Activated naive CD8-positive, alpha-beta T cell treated with anti-CD3 and anti-CD28 coated beads, Interleukin-2, amount 10 ng/mL, durations not matched to agents 7 days and 5 days (primary cell): ENCODE measurements at regions not wholly inside any gene's neighbourhood (a gene's known extent, or its start where the extent isn't known, plus 50 kb on each side); places are given as distances from the start of the nearest gene placed in this dataset.

Source experiments
- ATAC-seq: fragments of 150-1000 bp; cut with Tn5 transposase; one replicate; pipeline ENCODE4 v1.10.0; 2021; ENCODE audit warnings: low read depth, moderate library complexity
- POLR2A ChIA-PET: fragments of 350-600 bp; sonication (Branson Sonifier 250); formaldehyde crosslinking; loops from one replicate; lab custom pipeline; 2021; ENCODE audit warnings: antibody characterized with exemption; lab: Charles Lee
- DNase-seq: peaks from one replicate; pipeline ENCODE4 v3.0.0; 2021
- H3K27ac Mint-ChIP-seq: one replicate; pipeline ENCODE4 v1.8.0; 2022; ENCODE audit warnings: mild to moderate bottlenecking, mixed read lengths
- H3K27me3 Mint-ChIP-seq: one replicate; pipeline ENCODE4 v1.8.0; 2022; ENCODE audit warnings: mild to moderate bottlenecking, moderate library complexity, mixed read lengths
- H3K36me3 Mint-ChIP-seq: one replicate; pipeline ENCODE4 v1.8.0; 2021; ENCODE audit warnings: mild to moderate bottlenecking, mixed read lengths
- H3K4me1 Mint-ChIP-seq: one replicate; pipeline ENCODE4 v1.8.0; 2021; ENCODE audit warnings: mixed read lengths
- H3K4me3 Mint-ChIP-seq: one replicate; pipeline ENCODE4 v1.8.0; 2022; ENCODE audit warnings: mild to moderate bottlenecking, moderate library complexity, mixed read lengths
- H3K9me3 Mint-ChIP-seq: one replicate; pipeline ENCODE4 v1.8.0; 2021; ENCODE audit warnings: mixed read lengths

DNA sequence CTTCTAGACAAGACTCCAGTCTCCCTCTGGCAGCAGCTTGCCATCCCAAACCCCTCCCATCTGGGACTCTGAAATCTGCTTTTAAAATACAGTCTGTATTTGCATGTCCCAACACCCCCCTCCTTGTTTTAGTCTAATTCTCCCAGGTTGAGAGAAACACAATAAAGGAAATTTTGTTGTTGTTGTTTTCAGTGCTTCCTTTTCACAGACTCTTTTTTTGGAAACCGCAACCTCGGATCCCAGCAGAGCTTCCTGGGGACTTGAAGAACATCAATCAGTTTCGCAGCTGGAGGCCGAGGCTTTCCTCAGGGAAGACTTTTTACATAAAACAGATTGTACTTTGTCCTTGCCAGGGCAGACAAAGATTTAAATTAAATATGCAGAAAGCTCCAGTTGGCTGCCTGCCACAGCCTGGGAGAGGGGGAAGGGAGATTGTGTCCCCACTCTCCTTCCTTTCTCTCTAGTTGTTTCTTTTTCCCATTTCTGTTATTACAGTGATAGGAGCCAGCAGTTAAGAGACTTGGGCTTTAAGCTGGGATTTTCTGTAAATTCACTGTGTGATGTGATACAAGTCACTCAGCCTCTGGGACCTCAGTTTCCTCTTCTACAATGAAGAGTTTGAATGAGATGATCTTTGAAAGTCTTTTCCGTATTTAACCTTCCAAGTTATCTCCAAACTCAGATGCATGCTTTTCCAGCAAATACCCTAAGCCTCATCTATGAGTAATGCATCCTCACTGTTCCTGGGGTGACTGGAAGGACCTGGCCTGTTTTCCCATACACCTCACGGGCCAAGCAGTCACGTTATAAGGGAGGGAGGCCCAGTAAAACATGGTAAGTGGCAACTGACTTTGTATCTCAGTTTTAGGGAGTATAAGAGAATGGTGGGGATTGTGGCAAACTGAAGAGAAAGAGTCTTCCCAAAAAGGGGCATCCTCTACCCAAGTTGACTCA is 192.3 kb downstream of the REEP3 start:
- H3K27me3 Mint-ChIP-seq, result no peaks in the 10 kb centered on the region
- ATAC-seq, result no peak
- no peak overlapping the region for H3K27ac Mint-ChIP-seq
- no peak for DNase-seq
- H3K4me1 Mint-ChIP-seq, result peaks cover 5% of the 10 kb centered on the region
- POLR2A ChIA-PET, result interaction anchor here (0.6 kb wide), 1 partner anchor 91 kb away, joined by 4 read pairs; no protein-coding TSS in a partner anchor
- H3K36me3 Mint-ChIP-seq, result no peaks in the 10 kb centered on the region
- H3K9me3 Mint-ChIP-seq, result no peaks in the 10 kb centered on the region
- no peak overlapping the region for H3K4me3 Mint-ChIP-seq

DNA sequence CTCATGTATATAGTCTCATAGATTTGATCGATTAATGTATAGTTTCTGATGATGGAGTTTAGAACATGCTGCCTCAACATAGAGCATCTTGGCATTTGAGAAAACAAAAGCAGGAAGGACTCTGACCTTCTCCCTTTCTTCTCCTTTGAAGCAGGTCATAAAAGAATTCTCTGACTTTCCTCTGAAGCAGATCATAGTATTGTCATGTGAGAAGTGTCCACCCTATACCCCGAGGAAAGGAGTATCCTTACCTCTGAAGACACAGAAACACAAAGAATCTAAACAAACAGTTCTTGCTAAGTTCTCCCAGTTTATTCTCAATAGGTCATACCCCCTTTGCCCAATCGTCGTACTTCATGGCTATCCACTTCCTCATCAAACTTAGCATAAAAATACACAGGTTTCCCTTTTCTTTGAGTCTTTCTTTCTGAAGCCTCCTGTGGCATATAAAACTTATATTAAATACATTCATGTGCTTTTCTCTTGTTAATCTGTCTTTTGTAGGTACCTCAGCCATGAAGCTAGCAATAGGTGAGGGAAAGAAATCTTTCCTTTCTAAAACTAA is 194.9 kb downstream of the REEP3 start:
- ATAC-seq (no peak), DNase-seq (no peak)
- POLR2A ChIA-PET, result no interaction called here
- Mint-ChIP-seq H3K9me3 (no peaks in the 10 kb centered on the region), H3K4me1 (peaks cover 13% of the 10 kb centered on the region), H3K4me3 (no peak overlapping the region), H3K27me3 (no peaks in the 10 kb centered on the region), H3K36me3 (no peaks in the 10 kb centered on the region), H3K27ac (no peak overlapping the region)

DNA sequence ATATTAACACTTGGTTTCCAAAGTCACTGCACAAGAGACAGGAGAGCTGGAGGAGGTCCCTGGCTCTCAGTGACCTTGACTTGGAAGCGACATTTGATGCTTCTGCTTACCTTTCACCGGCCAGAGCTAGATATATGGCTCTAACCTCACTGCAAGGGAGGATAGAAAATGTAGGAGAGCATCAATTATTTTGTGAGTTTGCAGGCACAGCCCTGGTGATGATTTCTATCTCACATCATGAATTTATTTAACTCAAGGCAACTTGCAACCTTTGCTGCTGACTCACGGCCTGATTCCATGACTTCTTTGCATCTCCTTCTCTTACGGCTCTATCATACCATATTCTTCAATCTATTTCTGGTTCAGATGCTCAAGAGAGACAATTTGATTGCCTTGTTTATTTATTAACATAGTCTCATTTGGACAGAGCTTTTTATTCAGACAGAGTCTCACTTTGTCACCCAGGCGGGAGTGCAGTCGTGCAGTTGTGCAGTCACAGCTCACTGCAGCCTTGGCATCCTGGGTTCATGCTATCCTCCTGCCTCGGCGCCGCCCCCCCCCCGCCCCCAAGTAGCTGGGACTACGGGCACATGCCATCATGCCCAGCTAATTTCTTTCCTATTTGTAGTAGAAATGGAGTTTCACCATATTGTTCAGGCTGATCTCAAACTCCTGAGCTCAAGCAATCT is 196.0 kb downstream of the REEP3 start:
- ATAC-seq (no peak), DNase-seq (no peak)
- Mint-ChIP-seq H3K27ac (no peak overlapping the region), H3K4me3 (no peak overlapping the region), H3K4me1 (peaks cover 13% of the 10 kb centered on the region), H3K36me3 (no peaks in the 10 kb centered on the region), H3K9me3 (no peaks in the 10 kb centered on the region), H3K27me3 (peaks cover under 1% of the 10 kb centered on the region)
- POLR2A ChIA-PET, result no interaction called here

DNA sequence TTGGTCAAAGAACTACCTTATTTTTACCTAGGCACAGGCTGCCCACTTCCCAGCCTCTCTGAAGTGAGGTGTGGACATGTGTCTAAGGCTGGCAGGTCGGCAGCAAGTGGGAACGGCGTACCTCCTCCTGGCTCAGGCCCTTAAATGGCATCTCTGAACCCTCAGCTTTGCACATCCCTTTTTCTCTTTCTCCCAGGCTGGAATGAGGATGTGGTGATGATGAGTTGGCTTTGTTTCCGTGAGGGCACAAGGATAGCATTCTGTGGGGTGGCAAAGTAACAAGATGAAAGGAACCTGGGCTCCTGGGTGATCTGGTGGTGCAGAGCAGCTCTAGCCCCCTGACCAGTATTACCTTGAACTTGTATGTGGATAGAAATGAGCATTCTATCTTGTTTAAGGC is 196.8 kb downstream of the REEP3 start:
- DNase-seq, result no peak
- H3K4me1 Mint-ChIP-seq, result peaks cover 18% of the 10 kb centered on the region
- POLR2A ChIA-PET, result interaction anchor here (1.1 kb wide), 1 partner anchor 252 kb away, joined by 4 read pairs; no protein-coding TSS in a partner anchor
- no peaks in the 10 kb centered on the region for H3K36me3 Mint-ChIP-seq
- no peak overlapping the region for H3K4me3 Mint-ChIP-seq
- H3K27ac Mint-ChIP-seq, result no peak overlapping the region
- peaks cover 4% of the 10 kb centered on the region for H3K27me3 Mint-ChIP-seq
- ATAC-seq, result no peak
- H3K9me3 Mint-ChIP-seq, result no peaks in the 10 kb centered on the region

DNA sequence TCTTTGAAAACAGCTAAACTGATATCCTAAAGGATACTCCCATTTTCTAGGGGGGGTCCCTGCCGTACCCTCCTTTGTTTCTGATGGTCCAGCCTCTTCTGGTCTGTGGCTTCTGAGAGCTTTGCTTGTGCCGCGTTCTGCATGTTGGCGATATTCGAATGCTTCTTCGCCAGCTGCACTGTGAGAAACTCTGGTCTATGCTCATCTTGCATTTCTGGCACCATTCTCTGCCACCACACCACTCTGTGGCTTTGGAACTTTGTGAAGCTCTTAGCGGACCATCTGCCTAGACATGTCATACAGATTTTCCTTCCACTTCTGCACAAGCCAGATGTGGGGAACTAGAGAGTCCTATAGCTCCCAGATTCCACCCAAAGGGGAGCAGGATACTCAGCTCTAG is 197.2 kb downstream of the REEP3 start:
- POLR2A ChIA-PET, result interaction anchor here (1.1 kb wide), 1 partner anchor 252 kb away, joined by 4 read pairs; no protein-coding TSS in a partner anchor
- DNase-seq (no peak), ATAC-seq (no peak)
- Mint-ChIP-seq H3K4me1 (peaks cover 18% of the 10 kb centered on the region), H3K27me3 (peaks cover 5% of the 10 kb centered on the region), H3K36me3 (no peaks in the 10 kb centered on the region), H3K9me3 (no peaks in the 10 kb centered on the region), H3K4me3 (no peak overlapping the region), H3K27ac (no peak overlapping the region)

DNA sequence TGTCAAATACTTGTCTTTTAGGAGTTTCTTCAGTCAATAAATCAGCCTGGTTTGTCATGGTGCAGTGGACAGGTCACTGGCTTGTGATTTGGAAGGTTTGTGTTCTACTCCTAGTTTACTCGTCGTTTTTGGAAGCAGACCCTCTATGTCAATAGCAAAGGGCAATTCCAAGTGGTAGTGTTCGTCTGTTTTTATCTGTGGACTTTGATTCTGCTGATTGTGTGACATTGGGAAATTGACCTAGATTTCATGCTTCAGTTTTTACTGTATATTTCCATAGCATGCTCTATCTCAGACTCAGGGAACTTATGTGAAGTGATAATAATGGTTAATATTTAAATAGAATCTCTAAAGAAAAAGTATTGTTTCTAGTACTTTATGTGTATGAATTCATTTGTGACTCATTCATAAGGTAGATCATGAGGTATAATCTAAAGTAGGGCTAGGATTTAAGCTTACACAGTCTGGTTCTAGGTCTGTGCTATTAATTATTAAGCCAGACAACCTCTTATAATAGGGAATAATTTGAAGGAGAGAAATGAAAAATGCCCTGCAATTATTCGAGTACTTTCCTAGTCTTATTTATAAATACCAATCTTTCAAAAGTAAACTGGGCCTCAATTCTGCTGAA is 198.1 kb downstream of the REEP3 start:
- H3K9me3 Mint-ChIP-seq, result no peaks in the 10 kb centered on the region
- POLR2A ChIA-PET, result interaction anchor here (0.6 kb wide), 2 partner anchors 104 to 502 kb away, joined by 3 read pairs; no protein-coding TSS in a partner anchor
- no peak for DNase-seq
- H3K27me3 Mint-ChIP-seq, result peaks cover 6% of the 10 kb centered on the region
- no peak overlapping the region for H3K4me3 Mint-ChIP-seq
- H3K27ac Mint-ChIP-seq, result no peak overlapping the region
- no peak for ATAC-seq
- no peaks in the 10 kb centered on the region for H3K36me3 Mint-ChIP-seq
- peaks cover 18% of the 10 kb centered on the region for H3K4me1 Mint-ChIP-seq

DNA sequence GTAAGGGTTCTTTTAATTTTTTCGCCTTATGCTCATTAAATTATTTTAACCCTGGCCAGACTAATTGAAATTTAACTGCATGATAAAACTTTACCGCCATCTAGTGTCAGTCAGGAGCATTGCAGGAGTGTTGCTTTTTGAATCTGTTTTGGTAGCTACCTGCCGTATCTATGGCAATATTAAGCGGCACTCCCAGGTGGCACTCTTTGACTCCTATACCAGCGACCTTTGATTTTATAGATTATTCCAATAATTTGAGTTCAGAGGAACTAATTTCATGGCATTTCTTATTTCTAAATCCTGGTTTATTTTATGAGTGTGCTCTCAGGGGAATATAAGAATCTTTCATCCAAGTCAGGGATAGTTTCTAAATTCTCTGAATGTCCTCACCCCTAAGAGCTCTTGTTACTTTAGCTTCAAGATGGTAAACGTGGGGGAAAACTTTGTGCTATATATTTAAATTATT is 198.9 kb downstream of the REEP3 start:
- H3K27me3 Mint-ChIP-seq, result peaks cover 8% of the 10 kb centered on the region
- peak; percentile 57 for ATAC-seq
- peak overlapping the region; percentile 44 for H3K4me3 Mint-ChIP-seq
- DNase-seq, result no peak
- no peak overlapping the region for H3K27ac Mint-ChIP-seq
- H3K36me3 Mint-ChIP-seq, result no peaks in the 10 kb centered on the region
- peaks cover 18% of the 10 kb centered on the region for H3K4me1 Mint-ChIP-seq
- POLR2A ChIA-PET, result interaction anchor here (0.5 to 1.8 kb wide), 4 partner anchors 89 to 553 kb away, joined by 3 to 7 read pairs (median 3); no protein-coding TSS in a partner anchor
- no peaks in the 10 kb centered on the region for H3K9me3 Mint-ChIP-seq

DNA sequence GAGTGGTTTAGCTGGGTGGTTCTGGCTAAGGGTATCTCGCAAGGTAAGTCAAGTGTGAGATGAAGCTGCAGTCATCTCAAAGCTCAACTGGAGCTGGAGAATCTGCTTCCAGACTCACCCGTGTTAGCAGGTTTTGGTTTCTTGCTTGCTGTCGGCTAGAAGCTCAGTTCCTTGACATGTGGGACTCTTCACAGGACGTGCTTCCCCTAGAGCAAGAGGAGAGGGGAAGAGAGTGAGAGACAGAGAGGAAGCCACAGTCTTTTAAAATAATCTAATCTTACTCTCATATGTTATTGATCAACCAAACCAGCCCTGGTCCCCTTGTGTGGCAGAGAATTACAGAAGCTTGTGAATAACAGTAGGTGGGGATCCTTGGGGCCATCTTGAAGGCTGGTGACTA is 199.5 kb downstream of the REEP3 start:
- Mint-ChIP-seq H3K4me3 (peak overlapping the region; percentile 46), H3K27me3 (peaks cover 13% of the 10 kb centered on the region), H3K9me3 (no peaks in the 10 kb centered on the region), H3K4me1 (peaks cover 18% of the 10 kb centered on the region), H3K36me3 (no peaks in the 10 kb centered on the region), H3K27ac (peak overlapping the region; percentile 31)
- DNase-seq (no peak), ATAC-seq (peak; percentile 51)
- POLR2A ChIA-PET, result interaction anchor here (0.5 to 1.8 kb wide), 4 partner anchors 90 to 588 kb away, joined by 3 to 7 read pairs (median 3); partner anchors contain the start of gene NRBF2

DNA sequence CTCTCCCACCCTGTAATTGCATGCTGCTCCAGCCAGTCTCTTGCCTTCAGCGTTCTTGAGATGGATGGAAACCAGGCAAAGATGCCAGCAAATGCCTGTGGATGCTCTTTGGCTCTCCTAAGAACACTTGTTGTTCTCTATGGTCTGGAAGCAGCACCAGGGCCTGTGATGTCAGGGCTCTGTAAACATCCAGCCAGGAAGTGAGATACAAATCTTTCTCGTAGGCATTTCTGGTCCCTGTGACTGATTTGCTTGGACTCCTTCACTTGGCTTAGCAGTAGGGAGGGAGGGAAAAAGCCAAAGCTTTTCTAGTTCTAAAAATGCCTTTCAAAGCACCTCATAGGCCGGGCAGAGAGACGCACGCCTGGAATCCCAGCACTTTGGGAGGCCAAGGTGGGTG is 201.3 kb downstream of the REEP3 start:
- H3K9me3 Mint-ChIP-seq, result no peaks in the 10 kb centered on the region
- peaks cover 29% of the 10 kb centered on the region for H3K27me3 Mint-ChIP-seq
- peaks cover 13% of the 10 kb centered on the region for H3K4me1 Mint-ChIP-seq
- no peaks in the 10 kb centered on the region for H3K36me3 Mint-ChIP-seq
- ATAC-seq (no peak), DNase-seq (no peak)
- POLR2A ChIA-PET, result no interaction called here
- no peak overlapping the region for H3K27ac Mint-ChIP-seq
- no peak overlapping the region for H3K4me3 Mint-ChIP-seq

DNA sequence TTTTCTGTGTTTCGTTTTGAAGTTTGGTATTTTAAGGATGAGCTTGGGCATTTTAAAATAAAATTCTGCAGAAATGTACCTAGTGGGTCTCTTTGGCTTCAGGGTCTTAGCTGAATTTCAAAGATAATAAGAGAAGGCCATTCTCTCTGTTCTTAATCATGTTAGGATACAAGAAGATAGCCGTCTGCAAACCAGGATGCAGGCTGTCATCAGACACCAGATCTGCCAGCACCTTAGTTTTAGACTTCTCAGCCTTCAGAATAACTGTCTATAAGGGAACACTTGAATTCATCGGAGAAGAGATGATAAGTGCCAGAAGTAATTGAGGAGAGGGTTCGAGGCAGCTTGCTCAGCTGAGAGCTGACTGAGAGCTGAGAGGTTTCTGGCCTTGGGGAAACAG is 202.1 kb downstream of the REEP3 start:
- no peaks in the 10 kb centered on the region for H3K9me3 Mint-ChIP-seq
- H3K27ac Mint-ChIP-seq, result no peak overlapping the region
- peaks cover 13% of the 10 kb centered on the region for H3K4me1 Mint-ChIP-seq
- DNase-seq, result no peak
- no peak overlapping the region for H3K4me3 Mint-ChIP-seq
- no peak for ATAC-seq
- POLR2A ChIA-PET, result no interaction called here
- H3K27me3 Mint-ChIP-seq, result peaks cover 35% of the 10 kb centered on the region
- H3K36me3 Mint-ChIP-seq, result no peaks in the 10 kb centered on the region

DNA sequence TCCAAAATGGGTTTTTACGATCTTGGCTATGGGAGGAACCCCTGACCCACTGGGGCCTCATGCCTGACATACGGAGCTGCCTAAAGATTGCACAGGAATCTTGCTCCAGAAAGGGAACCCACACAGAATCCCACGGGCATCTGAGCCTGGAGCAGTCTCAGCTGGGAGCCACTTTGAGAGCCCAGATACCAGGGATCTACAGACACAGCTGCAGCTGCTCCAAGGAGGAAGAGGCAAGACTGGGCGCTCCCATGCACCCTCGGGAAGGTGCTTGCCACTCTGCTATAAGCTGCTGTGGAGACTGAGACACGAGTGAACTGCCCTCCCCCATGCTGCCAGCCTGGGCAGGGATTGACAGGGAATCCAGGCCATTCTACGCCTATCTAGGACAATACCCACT is 202.5 kb downstream of the REEP3 start:
- no peak for DNase-seq
- no peak overlapping the region for H3K27ac Mint-ChIP-seq
- POLR2A ChIA-PET, result no interaction called here
- no peak for ATAC-seq
- peaks cover 13% of the 10 kb centered on the region for H3K4me1 Mint-ChIP-seq
- no peaks in the 10 kb centered on the region for H3K36me3 Mint-ChIP-seq
- no peaks in the 10 kb centered on the region for H3K9me3 Mint-ChIP-seq
- H3K4me3 Mint-ChIP-seq, result no peak overlapping the region
- H3K27me3 Mint-ChIP-seq, result peaks cover 37% of the 10 kb centered on the region

DNA sequence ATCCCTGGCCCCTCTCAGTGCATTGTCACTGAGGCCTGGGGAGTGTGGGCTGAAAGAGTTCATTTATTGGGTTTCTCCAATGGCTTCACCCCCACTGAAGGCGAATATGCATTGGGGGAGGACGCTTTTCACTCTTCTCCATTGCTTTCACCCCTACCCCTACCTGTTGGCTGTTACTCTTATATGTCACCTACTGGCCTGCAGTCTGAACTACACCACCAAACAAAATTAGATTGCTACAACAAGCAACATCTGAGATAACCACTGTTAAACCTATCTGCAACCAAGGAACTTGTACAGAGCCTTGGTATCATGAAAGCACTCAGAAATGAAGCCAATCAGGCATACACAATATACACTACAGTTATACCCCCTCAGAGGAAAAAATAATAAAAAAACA is 203.7 kb downstream of the REEP3 start:
- Mint-ChIP-seq H3K9me3 (no peaks in the 10 kb centered on the region), H3K36me3 (no peaks in the 10 kb centered on the region), H3K27ac (no peak overlapping the region), H3K4me3 (no peak overlapping the region), H3K27me3 (peaks cover 45% of the 10 kb centered on the region), H3K4me1 (peaks cover 13% of the 10 kb centered on the region)
- ATAC-seq (no peak), DNase-seq (no peak)
- POLR2A ChIA-PET, result no interaction called here

DNA sequence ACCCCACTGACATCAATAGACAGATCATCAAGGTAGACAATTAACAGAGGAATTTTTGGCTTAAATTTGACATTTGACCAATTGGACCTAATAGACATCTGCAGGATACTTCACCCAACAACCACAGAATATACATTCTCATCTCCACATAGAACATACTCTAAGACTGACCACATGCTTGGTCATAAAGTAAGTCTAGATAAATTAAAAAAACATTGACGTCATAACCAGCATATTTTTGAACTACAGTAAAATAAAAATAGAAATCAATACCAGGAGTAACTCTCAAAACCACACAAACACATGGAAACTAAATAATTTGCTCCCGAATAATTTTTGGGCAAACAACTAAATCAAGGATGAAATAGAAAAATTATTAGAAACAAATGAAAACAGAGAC is 205.7 kb downstream of the REEP3 start:
- Mint-ChIP-seq H3K27ac (no peak overlapping the region), H3K4me3 (no peak overlapping the region), H3K27me3 (peaks cover 50% of the 10 kb centered on the region), H3K36me3 (no peaks in the 10 kb centered on the region), H3K4me1 (peaks cover 5% of the 10 kb centered on the region), H3K9me3 (no peaks in the 10 kb centered on the region)
- POLR2A ChIA-PET, result no interaction called here
- no peak for DNase-seq
- ATAC-seq, result no peak
